GM12874 (cell line): ENCODE measurements at regions not wholly inside any gene's neighbourhood (a gene's known extent, or its start where the extent isn't known, plus 50 kb on each side); places are given as distances from the start of the nearest gene placed in this dataset.

Experiments
- CTCF ChIP-seq: IDR thresholded peaks from 2 replicates; pipeline ENCODE4 v1.5.1; 2011; ENCODE audit warnings: low read depth, mild to moderate bottlenecking, control low read depth, low read length, moderate library complexity; ENCODE audit not compliant: insufficient read depth

- TF ChIP-seq CTCF = no peak
Measured at GRCh38 chr18:39872651-39873050, 2082.4 kb upstream of the PIK3C3 start.

DNA sequence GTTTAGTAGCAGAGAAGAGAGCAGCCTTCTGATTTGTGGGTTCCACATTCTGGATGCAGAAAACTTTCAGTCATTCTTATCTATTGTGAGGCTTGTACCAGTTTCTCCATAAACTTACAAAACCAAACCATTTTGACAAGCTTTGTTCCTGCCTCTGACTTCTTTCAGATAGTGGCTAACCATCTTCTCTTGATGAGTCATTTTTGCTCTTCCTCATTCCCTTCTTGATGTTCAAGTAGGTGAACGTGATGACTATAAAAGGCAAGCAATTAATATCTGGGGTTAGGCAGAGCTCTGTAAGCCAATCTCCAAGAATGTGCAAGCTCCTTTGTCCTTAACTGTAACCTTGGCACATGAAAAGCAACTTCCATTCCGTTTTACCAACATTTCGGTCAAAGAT, 2083.1 kb upstream of the PIK3C3 start:
- no peak for TF ChIP-seq CTCF

- no peak for TF ChIP-seq CTCF
Measured at GRCh38 chr18:39870591-39870990, 2084.4 kb upstream of the PIK3C3 start.

DNA sequence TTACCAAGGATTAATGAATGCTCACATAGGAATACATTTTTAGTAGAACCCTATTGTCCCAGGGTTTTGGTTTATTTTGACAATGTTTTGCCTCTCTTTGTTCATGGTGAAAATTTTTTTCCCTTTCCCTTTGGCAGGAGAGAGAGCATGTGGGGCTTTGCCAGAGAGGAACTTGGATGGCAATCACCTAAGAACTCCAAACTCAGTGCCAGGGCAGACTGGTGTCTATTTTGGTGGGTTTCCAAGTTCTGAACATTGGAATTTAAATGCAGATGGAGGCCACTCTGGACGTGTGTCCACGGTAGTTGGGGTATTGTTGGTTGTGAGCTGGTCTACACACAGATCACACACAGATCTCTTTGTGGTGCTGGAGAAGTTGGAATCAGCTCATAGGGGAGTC, 2091.1 kb upstream of the PIK3C3 start:
- TF ChIP-seq CTCF = no peak

DNA sequence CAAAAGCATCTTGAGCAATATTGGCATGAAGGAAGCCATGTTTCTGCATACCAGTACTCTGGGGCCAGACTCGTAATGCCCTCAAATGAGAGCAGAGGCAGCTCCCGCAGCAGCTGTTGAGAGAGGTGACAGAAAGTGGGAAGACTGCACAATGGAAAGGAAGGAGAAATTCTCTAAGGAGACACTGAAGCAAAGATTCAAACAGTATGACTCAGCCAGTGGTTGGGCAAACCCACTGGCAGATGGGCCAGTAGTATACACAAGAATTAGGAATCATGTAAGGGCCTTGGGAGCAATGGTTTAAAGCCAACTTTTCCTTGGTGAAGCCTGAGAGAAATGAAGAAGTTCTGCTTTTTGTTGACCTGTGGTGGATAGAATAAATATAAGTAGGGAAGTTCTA, 2092.7 kb upstream of the PIK3C3 start:
- no peak for TF ChIP-seq CTCF

GRCh38 chr18:39854291-39854690, 2100.7 kb upstream of the PIK3C3 start:
- no peak for TF ChIP-seq CTCF

DNA sequence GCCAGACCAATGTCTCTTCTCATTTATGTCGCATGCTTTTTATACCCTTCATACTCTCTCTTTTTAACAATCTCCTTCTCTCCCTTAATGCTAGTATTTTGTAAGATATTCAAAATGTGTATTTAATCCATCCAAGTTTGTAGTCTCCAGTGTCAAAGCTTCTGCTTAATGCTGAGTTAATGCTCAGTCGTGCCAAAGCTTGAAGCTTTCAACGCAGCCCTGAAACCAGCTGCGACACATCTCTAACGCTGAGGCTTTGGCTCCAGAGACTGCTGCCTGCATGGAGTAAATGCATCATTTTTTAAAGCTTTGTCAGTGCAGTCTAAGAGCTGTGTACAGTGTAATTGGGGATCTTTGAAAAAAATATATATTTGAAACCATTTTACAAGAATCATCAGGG, 2108.8 kb upstream of the PIK3C3 start:
- TF ChIP-seq CTCF = no peak

- no peak for TF ChIP-seq CTCF
Measured at GRCh38 chr18:39845631-39846030, 2109.4 kb upstream of the PIK3C3 start.
